Stimulated activated CD8-positive, alpha-beta memory T cell treated with anti-CD3 and anti-CD28 coated beads, Interleukin-4, amount 100 ng/mL, for 1 hour (primary cell): ENCODE measurements at regions not wholly inside any gene's neighbourhood (a gene's known extent, or its start where the extent isn't known, plus 50 kb on each side); places are given as distances from the start of the nearest gene placed in this dataset.

Experiments used
- DNase-seq, 2 donors: peaks; one replicate each; pipeline ENCODE4 v3.0.0-alpha.2; 2020; ENCODE audit warnings: low read depth in 2 of 2, low spot score in 1 of 2

- no peak for DNase-seq
Measured at GRCh38 chr13:99027661-99028425, 50.0 kb upstream of the DOCK9 start.

DNA sequence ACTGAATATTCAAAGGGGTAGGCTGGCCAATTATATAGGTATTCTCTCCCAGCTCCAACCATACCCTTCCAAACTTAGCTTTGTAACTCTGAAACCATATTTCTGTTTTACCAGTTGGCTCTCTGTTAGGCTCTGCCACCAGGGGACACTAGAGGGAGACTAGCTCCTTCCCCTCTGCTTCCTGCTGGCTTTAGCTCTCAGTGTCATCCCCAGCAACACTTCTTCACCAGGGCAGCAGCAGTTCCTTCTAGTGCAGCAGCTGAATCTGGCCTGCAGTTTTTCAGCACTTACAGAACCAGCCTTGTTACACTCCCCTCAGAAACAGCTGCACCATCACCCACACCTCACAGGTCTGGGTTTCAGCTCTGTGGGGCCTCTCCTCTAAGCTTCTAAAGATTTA is 51.0 kb upstream of the DOCK9 start:
- no peak for DNase-seq

DNA sequence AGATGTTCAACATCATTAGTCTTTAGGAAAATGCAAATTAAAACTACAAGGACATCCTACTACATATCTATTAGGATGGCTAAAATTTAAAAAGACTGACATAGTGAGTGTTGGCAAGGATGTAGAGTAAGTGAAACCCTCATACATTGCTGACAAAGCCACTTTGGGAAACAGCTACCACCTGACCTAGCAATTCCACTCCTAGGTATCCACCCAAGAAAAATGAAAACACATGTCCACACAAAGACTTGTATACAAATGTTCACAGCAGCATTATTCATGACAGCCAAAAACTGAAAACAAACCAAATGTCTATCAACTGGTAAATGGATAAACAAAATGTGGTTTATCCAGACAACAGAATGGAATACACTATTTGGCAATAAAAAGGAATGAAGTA is 51.7 kb upstream of the DOCK9 start:
- DNase-seq, result no peak

DNA sequence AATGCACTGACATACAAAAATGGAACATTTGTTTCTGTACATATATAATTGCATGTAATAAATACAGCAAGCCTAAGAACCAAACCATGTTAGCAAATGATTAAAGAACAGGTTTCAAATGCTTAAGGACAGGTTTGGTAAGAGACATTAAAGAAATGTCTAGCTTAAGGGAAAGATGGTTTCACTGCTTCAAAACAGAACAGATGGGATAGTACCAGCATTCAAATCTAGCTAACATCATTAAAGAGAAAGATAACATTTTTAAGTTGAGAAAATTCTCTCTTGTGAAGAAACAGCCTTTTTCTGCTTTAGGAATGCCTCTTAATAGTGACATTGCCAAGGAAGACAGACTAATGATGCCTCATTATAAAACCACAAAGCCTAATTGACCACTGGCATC is 52.5 kb upstream of the DOCK9 start:
- DNase-seq, result no peak

DNA sequence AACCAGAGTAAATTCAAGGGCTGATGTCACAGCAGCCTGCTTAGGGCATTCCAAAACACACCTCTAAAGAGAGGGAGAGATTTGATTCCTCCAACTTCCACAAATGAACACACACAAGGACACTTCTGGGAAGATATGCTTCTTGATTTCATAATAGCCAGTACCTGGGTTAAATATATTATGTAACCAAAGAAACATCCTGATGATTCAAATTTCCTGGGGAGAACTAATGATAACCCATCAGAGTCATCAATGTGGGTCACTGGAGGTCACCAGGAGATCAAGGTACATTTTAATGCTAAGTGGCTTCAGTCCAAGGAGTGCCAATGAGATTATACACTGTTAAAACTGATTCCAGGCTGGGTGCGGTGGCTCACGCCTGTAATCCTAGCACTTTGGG is 54.0 kb upstream of the DOCK9 start:
- no peak for DNase-seq

DNA sequence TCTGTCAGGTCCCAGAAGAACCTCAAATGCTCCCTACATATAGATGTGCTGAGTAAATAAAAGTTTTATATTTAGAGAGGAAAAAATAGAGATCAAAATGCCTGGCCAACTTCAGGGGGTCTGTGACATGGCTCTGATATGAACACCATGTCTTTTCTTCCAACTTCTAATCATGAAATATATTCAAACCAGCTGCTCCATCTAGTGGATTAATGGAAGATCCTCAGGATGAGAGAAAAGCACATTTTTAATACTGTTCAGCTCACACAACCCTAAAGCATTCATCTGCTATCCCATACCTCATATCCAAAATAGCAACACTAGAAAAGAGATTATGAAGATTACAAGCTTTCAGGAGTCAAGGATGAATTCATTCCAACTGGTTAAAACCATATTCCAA is 56.0 kb upstream of the DOCK9 start:
- DNase-seq, result no peak

GRCh38 chr13:99034333-99035085 is 56.6 kb upstream of the DOCK9 start:
- DNase-seq, result no peak

DNA sequence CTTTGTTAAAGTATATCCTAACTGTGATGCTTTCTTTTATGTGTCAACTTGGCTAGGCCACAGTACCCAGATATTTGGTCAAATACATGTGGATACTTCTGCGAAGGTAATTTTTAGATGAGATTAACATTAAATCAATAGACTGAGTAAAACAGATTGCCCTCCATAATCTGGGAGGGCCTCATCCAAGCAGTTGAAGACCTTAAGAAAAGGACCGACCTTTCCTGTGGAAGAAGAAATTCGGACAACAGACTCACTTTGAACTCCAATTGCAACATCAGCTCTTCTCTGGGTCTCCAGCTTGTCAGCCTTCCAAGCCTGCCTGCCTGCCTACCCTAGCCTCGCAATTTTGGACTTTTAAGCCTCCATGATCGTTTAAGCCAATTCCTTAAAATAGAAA is 57.9 kb upstream of the DOCK9 start:
- no peak for DNase-seq

DNA sequence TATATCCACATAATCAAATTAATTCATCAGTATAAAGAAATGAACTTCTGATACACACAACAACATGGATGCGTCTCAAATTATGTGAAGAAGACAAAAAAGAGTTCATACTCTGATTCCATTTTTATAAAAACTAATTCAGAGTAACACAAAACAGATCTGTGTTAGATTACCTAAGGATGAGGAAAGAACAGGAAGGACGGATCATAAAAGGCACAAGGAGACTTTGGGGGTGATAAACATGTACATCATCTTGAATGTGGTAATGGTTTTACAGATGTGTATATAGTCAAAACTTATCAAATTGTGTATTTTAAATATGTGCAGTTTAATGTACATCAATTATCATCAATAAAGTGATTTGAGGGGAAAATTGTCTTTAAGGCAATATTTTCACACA is 59.9 kb upstream of the DOCK9 start:
- no peak for DNase-seq

DNA sequence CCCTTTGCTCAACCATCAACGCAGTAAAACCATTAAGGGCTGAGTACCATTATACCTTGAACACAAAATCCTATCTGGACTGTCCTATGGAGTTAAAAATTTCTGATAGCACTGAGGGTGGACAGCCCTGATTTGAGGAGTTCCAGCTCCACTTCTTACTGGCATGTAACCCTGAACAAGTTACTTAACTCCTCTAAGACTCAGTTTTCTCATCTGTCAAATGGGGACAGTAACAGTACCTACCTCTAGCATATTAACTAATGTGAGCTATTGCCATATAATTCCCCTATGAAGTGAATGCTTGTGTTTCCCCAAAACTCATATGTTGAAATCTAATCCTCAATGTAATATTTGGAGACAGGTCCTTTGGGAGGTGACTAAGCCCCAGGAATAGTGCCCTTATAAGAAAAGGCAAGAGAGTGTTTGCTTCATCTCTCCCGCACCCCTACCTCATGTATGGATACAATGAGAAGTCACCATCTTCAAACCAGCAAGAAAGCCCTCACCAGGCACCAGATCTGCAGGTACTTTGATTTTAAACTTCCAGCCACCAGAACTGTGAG is 61.9 kb upstream of the DOCK9 start:
- no peak for DNase-seq

DNA sequence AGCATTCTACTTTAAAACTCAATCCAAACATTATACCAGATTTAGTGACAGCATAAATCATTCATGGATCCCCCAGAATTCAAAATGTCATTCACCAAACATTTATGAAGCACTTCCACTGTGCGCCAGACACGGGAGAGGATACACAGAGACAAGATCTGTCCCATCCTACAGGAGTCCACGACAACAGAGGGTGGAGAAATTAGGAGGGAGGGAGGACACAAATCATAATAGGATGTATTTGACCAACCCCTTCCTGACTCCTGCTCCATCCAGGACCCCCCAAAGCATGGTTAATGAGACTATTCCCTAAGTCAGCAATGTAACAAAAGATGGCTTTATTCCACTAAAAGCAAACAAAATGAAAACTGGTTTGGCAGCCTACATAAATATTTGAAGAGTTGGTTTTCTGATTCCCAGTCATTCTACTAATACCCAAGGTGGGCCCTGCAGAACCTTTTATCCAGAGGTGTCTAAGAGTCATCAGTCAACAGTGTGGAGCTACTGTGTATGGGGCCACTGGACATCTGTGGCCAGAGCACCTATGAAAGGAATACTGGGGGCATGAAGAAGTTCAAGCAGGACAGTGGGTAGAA is 62.8 kb upstream of the DOCK9 start:
- DNase-seq, result no peak

GRCh38 chr13:99041337-99041736 is 63.5 kb upstream of the DOCK9 start:
- DNase-seq, result no peak

DNA sequence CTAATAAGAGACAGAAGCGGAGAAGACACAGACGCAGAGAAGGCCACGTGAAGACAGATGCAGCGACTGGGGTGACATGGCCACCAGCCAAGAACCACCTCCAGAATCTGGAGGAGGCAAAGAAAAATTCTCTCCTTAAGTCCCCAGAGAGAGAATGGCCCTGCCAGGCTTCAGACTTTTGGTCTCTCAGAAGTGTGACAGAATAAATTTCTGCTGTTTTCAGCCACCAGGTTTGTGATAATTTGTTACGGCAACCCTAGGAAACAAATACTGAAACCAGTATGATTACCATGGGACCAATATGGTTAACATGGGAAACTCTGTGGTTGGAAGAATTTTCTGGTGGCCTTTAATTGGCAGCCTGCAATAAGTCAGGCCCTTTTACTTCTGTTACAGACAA is 63.9 kb upstream of the DOCK9 start:
- DNase-seq, result no peak

- no peak for DNase-seq
Measured at GRCh38 chr13:99042521-99043250, 64.8 kb upstream of the DOCK9 start.

- no peak for DNase-seq
Measured at GRCh38 chr13:99043831-99044231, 66.0 kb upstream of the DOCK9 start.

DNA sequence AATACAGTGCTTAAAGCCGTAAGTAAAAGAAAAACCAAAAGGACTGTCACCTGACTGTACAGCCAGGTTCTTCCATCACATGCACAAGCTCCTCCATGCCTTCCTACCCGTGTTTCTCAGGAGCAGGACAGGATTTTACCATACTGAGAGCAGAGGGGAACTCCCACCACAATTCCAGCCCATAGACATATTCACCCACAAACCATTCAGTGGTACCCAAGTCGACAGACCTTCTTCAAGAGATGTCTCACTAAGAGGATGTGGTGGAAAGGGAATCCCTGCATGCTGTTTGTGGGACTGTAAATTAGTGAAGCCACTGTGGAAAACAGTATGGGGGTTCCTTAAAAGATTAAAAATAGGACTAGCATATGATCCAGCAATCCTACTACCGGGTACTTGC is 66.9 kb upstream of the DOCK9 start:
- DNase-seq, result no peak

GRCh38 chr13:99045396-99045795 is 67.5 kb upstream of the DOCK9 start:
- DNase-seq, result no peak

DNA sequence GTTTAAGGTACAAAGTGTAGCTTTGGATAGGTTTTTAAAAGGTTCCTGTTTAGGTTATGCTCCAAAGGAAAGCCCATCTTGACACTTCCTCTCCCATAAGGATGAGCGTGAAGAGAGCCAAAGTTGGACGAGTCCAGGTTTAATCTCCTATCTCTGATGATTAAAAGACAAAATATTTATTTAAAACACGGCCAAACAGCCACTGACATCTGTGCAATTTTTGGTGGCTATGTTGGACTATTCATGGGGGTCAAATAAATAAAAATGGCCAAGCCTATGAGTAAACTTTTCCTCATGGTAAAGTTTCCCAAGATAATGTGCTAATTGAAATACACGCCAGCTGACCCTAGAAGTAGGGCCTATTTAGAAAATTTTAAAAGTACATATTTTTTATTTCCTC is 69.0 kb upstream of the DOCK9 start:
- DNase-seq, result no peak

DNA sequence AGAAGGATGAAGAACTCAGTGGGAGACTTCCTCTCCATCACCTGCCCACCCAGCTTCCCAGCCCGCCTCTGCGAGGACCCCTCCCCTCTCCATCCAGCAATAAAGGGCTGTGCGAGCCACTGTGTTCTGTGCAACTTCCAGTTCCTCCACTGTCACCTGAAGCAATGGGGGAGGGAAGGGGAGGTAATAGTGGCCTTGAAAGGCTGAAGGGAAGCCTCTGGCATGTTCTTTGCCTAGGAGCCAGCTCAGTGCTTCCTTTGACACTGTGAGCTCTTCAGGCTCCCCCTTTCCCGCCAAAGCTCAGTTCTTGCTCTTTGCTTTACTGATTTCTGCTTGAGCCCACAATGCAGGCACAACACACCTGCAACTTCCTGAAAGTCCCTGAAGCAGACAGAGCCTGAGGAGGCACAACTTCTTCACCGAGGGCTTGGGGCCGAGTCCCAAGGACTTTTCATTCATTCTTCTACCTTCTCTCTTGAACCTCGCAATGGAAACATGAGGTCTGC is 73.2 kb upstream of the DOCK9 start:
- no peak for DNase-seq

DNA sequence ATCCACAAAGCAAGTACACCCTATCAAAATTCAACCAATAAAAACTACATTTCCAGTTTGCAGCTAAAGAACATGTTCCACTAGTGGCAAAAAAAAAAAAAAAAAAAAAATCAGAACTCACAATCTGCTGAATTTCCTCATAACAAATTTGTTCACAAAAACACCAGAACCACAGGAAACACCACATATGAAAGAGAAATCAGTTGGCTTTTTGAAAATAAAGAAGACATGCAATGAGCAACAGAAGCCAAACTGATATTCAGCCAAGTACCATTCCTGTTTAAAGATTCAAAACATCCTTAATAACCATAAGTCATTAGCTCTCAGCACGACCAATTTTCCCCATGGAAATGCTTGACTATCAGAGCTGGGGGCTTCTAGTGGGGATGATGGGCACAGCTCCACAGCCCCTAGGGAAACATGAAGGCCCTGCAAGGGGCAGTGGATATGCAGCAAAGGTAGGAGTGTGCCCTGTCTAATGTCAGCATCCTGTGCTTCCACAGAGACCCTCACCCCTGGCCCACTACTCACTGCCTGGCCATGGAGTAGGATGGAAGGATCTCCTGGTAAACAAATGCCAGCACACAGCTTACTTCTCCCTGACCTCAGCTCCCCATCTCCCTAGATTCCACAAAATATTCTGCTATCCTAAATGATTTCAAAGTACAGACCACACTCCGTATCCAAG is 74.0 kb upstream of the DOCK9 start:
- DNase-seq, result no peak
